Astrocyte (in vitro differentiated cells and primary cell): ENCODE measurements at regions not wholly inside any gene's neighbourhood (a gene's known extent, or its start where the extent isn't known, plus 50 kb on each side); places are given as distances from the start of the nearest gene placed in this dataset.

Experiments
- CTCF ChIP-seq: IDR thresholded peaks from 2 replicates; pipeline ENCODE4 v1.5.1; 2011; ENCODE audit warnings: low read depth, mild to moderate bottlenecking, inconsistent platforms, low read length, moderate library complexity; ENCODE audit not compliant: insufficient read depth
- EZH2 ChIP-seq: IDR thresholded peaks from 2 replicates; pipeline ENCODE4 v1.6.1; 2012; ENCODE audit warnings: mild to moderate bottlenecking, low read length, inconsistent platforms; ENCODE audit not compliant: insufficient read depth

DNA sequence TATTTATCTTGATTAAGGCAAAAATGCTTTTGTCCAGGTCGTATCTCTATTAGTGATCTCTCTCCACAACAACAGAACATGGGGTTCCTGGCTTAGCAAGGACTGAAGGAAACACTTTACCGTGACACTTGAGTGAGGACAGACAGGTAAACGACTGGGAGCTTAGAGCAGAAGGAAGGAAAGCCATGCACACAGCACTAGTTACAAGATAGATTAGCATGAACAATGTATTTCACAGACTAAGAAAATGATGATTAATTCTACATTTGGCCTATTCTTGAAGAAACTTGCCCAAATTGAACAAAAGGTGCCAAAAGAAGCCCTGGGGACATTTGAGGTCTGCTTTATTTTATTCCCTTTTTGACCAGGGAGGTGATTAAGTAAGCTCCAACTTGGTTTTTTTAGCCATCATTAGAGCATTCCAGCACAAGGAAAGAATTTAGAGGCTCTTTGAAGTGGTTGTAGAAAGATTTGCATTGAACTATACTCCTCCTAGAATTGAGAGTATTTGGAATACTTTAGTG is 248.5 kb downstream of the USP25 start:
- TF ChIP-seq CTCF: no peak
- TF ChIP-seq EZH2: no peak
